A673 (cell line): ENCODE measurements at regions not wholly inside any gene's neighbourhood (a gene's known extent, or its start where the extent isn't known, plus 50 kb on each side); places are given as distances from the start of the nearest gene placed in this dataset.

Source experiments
- BruUV-seq: library from RNA; stranded (reverse); fragments of 400-500 nt; replicated peaks from 2 replicates; lab custom pipeline; 2021; lab: Mats Ljungman, UMichigan
- CTCF ChIA-PET: fragments of 300-600 bp; sonication (Branson Sonifier 250); formaldehyde crosslinking; loops from one replicate; lab custom pipeline; 2022; ENCODE audit warnings: antibody characterized with exemption; lab: Charles Lee
- POLR2A ChIA-PET: fragments of 300-600 bp; sonication (Branson Sonifier 250); formaldehyde crosslinking; loops from one replicate; lab custom pipeline; 2022; ENCODE audit warnings: antibody characterized with exemption; ENCODE audit not compliant: low non-redundant PET; lab: Charles Lee
- DNase-seq: peaks from one replicate; pipeline ENCODE4 v3.0.0-alpha.2; 2015; ENCODE audit warnings: low spot score
- H3K27ac ChIP-seq: fragments of 200-600 bp; sonication (generic); 2 replicates; pipeline ENCODE4 v1.5.1; 2016; ENCODE audit warnings: mixed run types, low read depth, mild to moderate bottlenecking, mixed read lengths, antibody characterized with exemption, low read length; ENCODE audit not compliant: poor library complexity, severe bottlenecking
- H3K27me3 ChIP-seq: fragments of 200-600 bp; sonication (generic); replicated peaks from 2 replicates; pipeline ENCODE4 v1.6.1; 2017; ENCODE audit warnings: mixed run types, low read depth, mild to moderate bottlenecking, mixed read lengths, antibody characterized with exemption, low read length; ENCODE audit not compliant: insufficient read depth, poor library complexity
- H3K36me3 ChIP-seq: fragments of 200-600 bp; sonication (generic); 2 replicates; pipeline ENCODE4 v1.6.1; 2016; ENCODE audit warnings: mixed run types, mild to moderate bottlenecking, mixed read lengths, antibody characterized with exemption, low read length; ENCODE audit not compliant: insufficient read depth, poor library complexity, severe bottlenecking
- H3K4me1 ChIP-seq: fragments of 200-600 bp; sonication (generic); 2 replicates; pipeline ENCODE4 v1.6.1; 2017; ENCODE audit warnings: mixed run types, mild to moderate bottlenecking, mixed read lengths, antibody characterized with exemption, low read length; ENCODE audit not compliant: insufficient read depth, poor library complexity, severe bottlenecking
- H3K4me3 ChIP-seq: fragments of 200-600 bp; sonication (generic); 2 replicates; pipeline ENCODE4 v1.5.1; 2016; ENCODE audit warnings: low read depth, mixed run types, mild to moderate bottlenecking, mixed read lengths, low read length; ENCODE audit not compliant: poor library complexity, severe bottlenecking
- H3K9me3 ChIP-seq: fragments of 200-600 bp; sonication (generic); 2 replicates; pipeline ENCODE4 v1.6.1; 2016; ENCODE audit warnings: mixed run types, low read depth, mild to moderate bottlenecking, mixed read lengths, antibody characterized with exemption, low read length; ENCODE audit not compliant: poor library complexity, severe bottlenecking
- EZH2 ChIP-seq: fragments of 200-600 bp; sonication (generic); IDR thresholded peaks from 2 replicates; pipeline ENCODE4 v1.6.1; 2017; ENCODE audit warnings: borderline replicate concordance, low read depth, mild to moderate bottlenecking, mixed read lengths, antibody characterized with exemption, low read length; ENCODE audit not compliant: poor library complexity, severe bottlenecking
- intact Hi-C: fragments of 100-400 bp; cut with micrococcal nuclease; formaldehyde crosslinking; loops from one replicate; pipeline ENCODE4 v1.10.0; 2022; ENCODE audit not compliant: unreplicated experiment
- TF ChIP-seq, protein P1 (sequence below): fragments of 300-800, 200-600 bp; sonication (generic); conservative IDR thresholded peaks from 2 replicates; pipeline ENCODE4 v1.5.1; 2017; ENCODE audit warnings: low read depth, mild to moderate bottlenecking, antibody characterized with exemption, low read length, moderate library complexity, mixed read lengths

DNA sequence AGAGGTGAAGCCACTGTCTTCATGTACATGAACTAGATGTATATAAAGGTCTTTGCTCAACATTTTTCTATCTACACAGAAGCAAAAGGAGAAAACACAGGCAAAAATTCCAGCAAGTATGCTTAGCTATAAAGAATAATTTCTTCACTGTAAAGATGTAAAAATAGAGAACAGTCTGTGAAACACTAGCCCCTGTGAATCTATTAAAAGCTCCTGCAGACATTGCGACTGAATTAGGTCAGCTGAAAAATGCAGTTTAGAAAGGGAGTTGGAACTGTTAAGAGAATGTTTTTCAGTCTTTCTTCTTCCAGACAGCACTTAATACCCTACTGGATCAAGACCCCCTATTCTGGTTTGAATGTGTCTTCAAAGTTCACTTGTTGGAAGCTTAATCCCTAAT lies 291.5 kb downstream of the KBTBD8 start:
- Histone ChIP-seq H3K4me3 (no peak overlapping the region), H3K27me3 (no peaks in the 10 kb centered on the region), H3K4me1 (no peaks in the 10 kb centered on the region), H3K36me3 (no peaks in the 10 kb centered on the region), H3K9me3 (no peaks in the 10 kb centered on the region), H3K27ac (no peak overlapping the region)
- DNase-seq = no peak
- POLR2A ChIA-PET = no interaction called here
- no TSS peak for BruUV-seq
- no peak for TF ChIP-seq EZH2
- TF ChIP-seq, protein P1, sequence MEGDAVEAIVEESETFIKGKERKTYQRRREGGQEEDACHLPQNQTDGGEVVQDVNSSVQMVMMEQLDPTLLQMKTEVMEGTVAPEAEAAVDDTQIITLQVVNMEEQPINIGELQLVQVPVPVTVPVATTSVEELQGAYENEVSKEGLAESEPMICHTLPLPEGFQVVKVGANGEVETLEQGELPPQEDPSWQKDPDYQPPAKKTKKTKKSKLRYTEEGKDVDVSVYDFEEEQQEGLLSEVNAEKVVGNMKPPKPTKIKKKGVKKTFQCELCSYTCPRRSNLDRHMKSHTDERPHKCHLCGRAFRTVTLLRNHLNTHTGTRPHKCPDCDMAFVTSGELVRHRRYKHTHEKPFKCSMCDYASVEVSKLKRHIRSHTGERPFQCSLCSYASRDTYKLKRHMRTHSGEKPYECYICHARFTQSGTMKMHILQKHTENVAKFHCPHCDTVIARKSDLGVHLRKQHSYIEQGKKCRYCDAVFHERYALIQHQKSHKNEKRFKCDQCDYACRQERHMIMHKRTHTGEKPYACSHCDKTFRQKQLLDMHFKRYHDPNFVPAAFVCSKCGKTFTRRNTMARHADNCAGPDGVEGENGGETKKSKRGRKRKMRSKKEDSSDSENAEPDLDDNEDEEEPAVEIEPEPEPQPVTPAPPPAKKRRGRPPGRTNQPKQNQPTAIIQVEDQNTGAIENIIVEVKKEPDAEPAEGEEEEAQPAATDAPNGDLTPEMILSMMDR = no peak
- CTCF ChIA-PET = no interaction called here
- intact Hi-C loops = no loop called here

DNA sequence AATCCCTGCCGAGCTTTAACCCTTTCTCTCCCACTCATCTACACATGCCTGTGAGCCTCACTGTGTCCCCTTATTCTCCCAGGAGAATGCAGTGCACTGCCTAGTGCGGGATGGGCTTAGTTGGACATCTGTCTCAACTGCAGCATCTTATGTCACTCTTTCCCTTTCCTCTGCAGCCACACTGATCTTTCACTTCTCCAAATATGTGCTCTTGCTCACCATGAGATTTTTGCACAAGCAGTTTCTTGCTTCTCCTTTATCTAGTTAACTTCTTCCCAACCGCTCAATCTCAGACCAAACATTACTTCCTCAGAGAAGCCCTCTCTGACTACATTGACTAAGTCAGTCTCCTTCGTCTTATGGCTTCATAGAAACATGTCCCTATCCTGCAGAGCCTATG lies 292.3 kb downstream of the KBTBD8 start:
- ChIA-PET CTCF (no interaction called here), POLR2A (no interaction called here)
- Histone ChIP-seq H3K4me3 (no peak overlapping the region), H3K36me3 (no peaks in the 10 kb centered on the region), H3K27me3 (no peaks in the 10 kb centered on the region), H3K9me3 (no peaks in the 10 kb centered on the region), H3K4me1 (no peaks in the 10 kb centered on the region), H3K27ac (no peak overlapping the region)
- TF ChIP-seq EZH2 = no peak
- TF ChIP-seq, protein P1 = no peak
- intact Hi-C loops = no loop called here
- no TSS peak for BruUV-seq
- DNase-seq = no peak

DNA sequence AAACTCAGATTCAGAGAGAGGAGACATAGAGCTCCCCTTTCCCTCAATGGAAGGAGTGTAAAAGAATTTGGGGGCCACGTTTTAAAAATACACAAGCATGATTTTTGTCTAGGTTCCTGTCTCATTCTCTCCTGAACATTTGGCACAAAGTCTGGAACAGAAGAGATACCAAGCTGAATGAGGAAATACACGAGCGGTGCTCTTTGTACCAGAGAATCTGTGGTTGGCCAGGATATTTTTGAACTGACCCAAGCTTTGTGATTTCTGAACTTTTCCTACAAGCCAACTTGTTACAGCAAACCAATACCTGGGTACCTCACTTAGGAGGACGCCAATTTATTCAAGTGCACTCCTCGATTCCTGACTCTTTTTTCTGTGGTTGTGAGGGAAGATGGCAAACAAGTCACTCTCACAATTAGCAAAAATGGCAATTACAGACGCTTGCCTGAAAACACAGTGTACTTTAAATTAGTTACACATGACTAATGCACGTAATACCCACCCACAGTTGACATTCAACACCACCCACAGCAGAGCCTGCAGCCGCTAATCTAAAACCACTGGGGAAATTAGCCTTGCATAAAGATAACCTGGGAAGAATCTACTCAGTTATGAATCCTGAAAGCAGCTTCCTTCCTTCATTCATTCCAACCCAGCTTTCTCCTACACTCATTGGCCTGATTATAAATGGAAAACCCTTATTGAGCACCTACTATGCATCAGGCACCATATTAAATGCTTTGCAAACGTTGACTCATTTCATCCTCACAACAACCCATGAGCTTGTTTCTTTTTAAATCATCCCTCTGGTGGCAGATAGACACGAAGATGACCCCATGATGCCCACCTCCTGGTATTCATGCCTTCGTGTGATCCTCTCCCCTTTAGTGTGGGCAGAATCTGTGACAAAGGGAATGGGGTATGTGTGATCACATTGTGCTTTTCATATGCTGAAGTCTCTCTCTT lies 293.5 kb downstream of the KBTBD8 start:
- ChIA-PET POLR2A (no interaction called here), CTCF (no interaction called here)
- H3K36me3 ChIP-seq = no peaks in the 10 kb centered on the region
- no peaks in the 10 kb centered on the region for H3K27me3 ChIP-seq
- intact Hi-C loops = no loop called here
- no peak overlapping the region for H3K27ac ChIP-seq
- no peak for TF ChIP-seq EZH2
- TF ChIP-seq, protein P1 = no peak
- no peaks in the 10 kb centered on the region for H3K4me1 ChIP-seq
- no peak overlapping the region for H3K4me3 ChIP-seq
- no TSS peak for BruUV-seq
- H3K9me3 ChIP-seq = no peaks in the 10 kb centered on the region
- DNase-seq = no peak
